Astrocyte of the cerebellum (primary cell): ENCODE measurements at regions not wholly inside any gene's neighbourhood (a gene's known extent, or its start where the extent isn't known, plus 50 kb on each side); places are given as distances from the start of the nearest gene placed in this dataset.
A peak's percentile ranks its signal among the peaks of the same experiment; 100 is the strongest.

Source experiments
- DNase-seq: peaks from one replicate; pipeline ENCODE4 v3.0.0-alpha.2; 2011; ENCODE audit warnings: low read depth
- H3K4me3 ChIP-seq: 2 replicates; pipeline ENCODE4 v1.5.1; 2011; ENCODE audit warnings: mild to moderate bottlenecking, low read depth, low read length, moderate library complexity
- CTCF ChIP-seq: IDR thresholded peaks from 2 replicates; pipeline ENCODE4 v1.5.1; 2012; ENCODE audit warnings: low read length, low read depth, moderate library complexity, mild to moderate bottlenecking; ENCODE audit errors: missing control alignments
- in situ Hi-C: cut with HindIII; loops from 2 replicates; pipeline ENCODE4 v1.10.0; 2017; ENCODE audit warnings: low sequenced_read_pairs

- no peak overlapping the region for H3K4me3 ChIP-seq
- peak; percentile 83 for DNase-seq
- no peak for TF ChIP-seq CTCF
- in situ Hi-C loops: no loop called here
Observed at GRCh38 chr2:225920621-225921220, 521.2 kb downstream of the NYAP2 start.

GRCh38 chr2:225916692-225917091 is 517.2 kb downstream of the NYAP2 start:
- in situ Hi-C loops: no loop called here
- DNase-seq: no peak
- no peak for TF ChIP-seq CTCF
- no peak overlapping the region for H3K4me3 ChIP-seq

DNA sequence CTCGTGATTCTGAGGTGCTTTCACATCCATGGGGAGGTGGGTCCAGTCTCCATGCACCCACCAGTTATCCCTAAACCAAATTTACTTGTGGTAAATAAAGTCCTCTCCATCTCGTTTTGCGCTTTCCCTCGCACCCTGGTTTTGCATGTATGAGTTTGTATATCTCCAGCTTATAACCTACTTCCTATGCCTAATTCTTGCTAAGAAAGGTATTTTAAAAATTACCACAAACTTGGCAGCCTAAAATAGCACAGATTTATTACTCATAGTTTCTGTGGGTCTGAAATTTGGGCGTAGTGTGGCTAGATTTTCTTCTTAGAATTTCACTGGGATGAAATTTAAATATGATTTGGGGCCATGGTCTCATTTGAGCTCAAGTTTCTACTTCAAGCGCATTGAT is 511.5 kb downstream of the NYAP2 start:
- in situ Hi-C loops: no loop called here
- no peak for DNase-seq
- TF ChIP-seq CTCF: no peak
- no peak overlapping the region for H3K4me3 ChIP-seq

- in situ Hi-C loops: loop anchor here (25.0 kb wide), 1 partner anchor 892 kb away; the partner anchor contains the start of gene IRS1
Observed at GRCh38 chr2:225895126-225895525, 495.6 kb downstream of the NYAP2 start.

GRCh38 chr2:225894236-225894980 is 494.9 kb downstream of the NYAP2 start:
- peak; percentile 35 for DNase-seq
- no peak overlapping the region for H3K4me3 ChIP-seq
- in situ Hi-C loops: loop anchor here (25.0 kb wide), 1 partner anchor 893 kb away; the partner anchor contains the start of gene IRS1
- no peak for TF ChIP-seq CTCF

More at GRCh38 chr2:225895126-225895525, 495.6 kb downstream of the NYAP2 start:
- DNase-seq: peak; percentile 43
- no peak overlapping the region for H3K4me3 ChIP-seq
- TF ChIP-seq CTCF: no peak

- in situ Hi-C loops: loop anchor here (25.0 kb wide), 1 partner anchor 894 kb away; the partner anchor contains the start of gene IRS1
- no peak overlapping the region for H3K4me3 ChIP-seq
- no peak for TF ChIP-seq CTCF
- DNase-seq: no peak
Observed at GRCh38 chr2:225893151-225893550, 493.6 kb downstream of the NYAP2 start.
